ENCODE measurements at regions not wholly inside any gene's neighbourhood (a gene's known extent, or its start where the extent isn't known, plus 50 kb on each side); places are given as distances from the start of the nearest gene placed in this dataset.

DNA sequence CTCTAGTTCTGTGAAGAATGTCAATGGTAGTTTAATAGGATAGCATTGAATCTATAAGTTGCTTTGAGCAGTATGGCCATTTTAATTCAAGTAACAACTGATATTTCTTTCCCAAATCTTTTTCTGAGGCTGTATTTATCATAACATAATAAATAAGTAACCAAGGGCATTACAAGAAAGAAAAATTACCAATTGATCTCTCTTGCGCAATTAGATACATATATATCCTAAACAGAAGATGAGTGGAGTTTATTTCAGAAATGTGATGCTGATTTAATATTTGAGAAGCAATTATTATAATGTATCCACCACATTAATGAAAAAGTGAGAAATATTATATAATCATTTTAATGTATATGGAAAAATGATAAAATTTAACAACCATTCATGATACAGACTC is 802.5 kb upstream of the AGA start:
- H3K4me1 Mint-ChIP-seq = no peaks in the 10 kb centered on the region
- DNase-seq = no peak
- no peak overlapping the region for H3K27ac Mint-ChIP-seq
- H3K36me3 Mint-ChIP-seq = peaks cover 0 to 4% (median 3%) of the 10 kb centered on the region in 3 donors
- H3K4me3 Mint-ChIP-seq = no peak overlapping the region
- peaks cover 2 to 47% (median 24%) of the 10 kb centered on the region in 6 donors for H3K9me3 Mint-ChIP-seq
- peaks cover 0 to 1% (median 0%) of the 10 kb centered on the region in 3 donors for H3K27me3 Mint-ChIP-seq (ENCODE audit: low read depth in 3 of 3)

DNA sequence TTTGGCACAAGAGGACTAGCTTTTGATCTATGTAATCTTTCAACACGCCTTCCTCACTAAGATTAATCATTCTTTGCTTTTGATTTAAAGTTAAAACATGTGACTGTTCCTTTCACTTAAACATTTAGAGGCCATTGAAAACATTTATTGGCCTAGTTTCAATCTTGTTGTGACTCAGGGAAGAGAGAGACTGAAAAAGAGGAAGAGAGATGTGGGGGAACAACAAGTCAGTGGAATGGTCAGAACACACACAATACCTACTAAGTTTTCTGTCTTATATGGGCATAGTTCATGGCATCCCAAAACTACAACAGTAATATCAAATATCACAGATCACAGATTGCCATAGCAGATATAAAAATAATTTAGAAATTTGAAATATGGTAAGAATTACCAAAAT is 812.9 kb upstream of the AGA start:
- no peak for DNase-seq
- Mint-ChIP-seq H3K4me1 (no peaks in the 10 kb centered on the region), H3K9me3 (peaks cover 4 to 38% (median 14%) of the 10 kb centered on the region in 6 donors), H3K27me3 (ENCODE audit: low read depth in 3 of 3) (no peaks in the 10 kb centered on the region), H3K4me3 (no peak overlapping the region), H3K36me3 (no peaks in the 10 kb centered on the region), H3K27ac (no peak overlapping the region)

DNA sequence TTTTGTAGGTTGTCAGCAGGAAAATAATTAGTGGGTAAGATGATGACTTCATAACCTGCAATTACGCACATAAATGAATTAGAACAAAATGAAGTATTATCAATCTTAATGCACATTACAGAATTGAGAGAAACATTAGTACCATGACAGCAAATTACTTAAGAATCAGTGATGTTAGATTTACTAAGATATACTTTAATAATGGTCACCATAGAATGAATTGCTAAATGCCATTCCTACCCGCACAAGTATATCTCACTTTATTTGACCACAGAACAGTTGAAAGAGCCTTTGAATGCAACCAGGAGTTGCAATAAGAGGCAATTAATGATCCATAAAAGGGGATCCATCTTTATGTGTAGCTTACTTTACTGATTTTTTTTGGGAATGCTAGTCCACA is 816.4 kb upstream of the AGA start:
- Mint-ChIP-seq H3K27ac (no peak overlapping the region), H3K4me1 (no peaks in the 10 kb centered on the region), H3K27me3 (ENCODE audit: low read depth in 3 of 3) (peaks cover 0 to 2% (median 0%) of the 10 kb centered on the region in 3 donors), H3K36me3 (no peaks in the 10 kb centered on the region), H3K9me3 (peaks cover 3 to 29% (median 14%) of the 10 kb centered on the region in 6 donors), H3K4me3 (no peak overlapping the region)
- no peak for DNase-seq

DNA sequence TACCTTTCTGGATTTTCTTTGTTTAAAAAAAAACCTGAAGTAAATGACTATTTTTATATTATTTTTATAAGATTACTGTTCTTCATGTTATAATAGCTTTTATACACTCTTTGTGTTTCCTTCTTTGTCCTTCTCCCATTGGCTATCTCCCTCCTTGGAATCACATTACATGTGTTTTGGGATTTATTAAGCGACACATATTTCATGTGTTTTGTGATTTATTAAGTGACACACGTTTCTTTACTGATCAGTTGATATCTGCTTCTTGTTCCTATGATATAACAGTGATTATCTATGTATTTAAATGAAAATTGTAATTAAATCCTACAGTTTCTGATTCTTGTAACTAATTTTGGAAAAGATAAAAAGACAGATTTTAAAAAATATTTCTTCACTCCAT is 817.3 kb upstream of the AGA start:
- Mint-ChIP-seq H3K9me3 (peaks cover 7 to 24% (median 13%) of the 10 kb centered on the region in 6 donors), H3K4me3 (no peak overlapping the region), H3K4me1 (no peaks in the 10 kb centered on the region), H3K36me3 (no peaks in the 10 kb centered on the region), H3K27ac (no peak overlapping the region), H3K27me3 (ENCODE audit: low read depth in 3 of 3) (peaks cover 0 to 2% (median 0%) of the 10 kb centered on the region in 3 donors)
- DNase-seq = no peak

DNA sequence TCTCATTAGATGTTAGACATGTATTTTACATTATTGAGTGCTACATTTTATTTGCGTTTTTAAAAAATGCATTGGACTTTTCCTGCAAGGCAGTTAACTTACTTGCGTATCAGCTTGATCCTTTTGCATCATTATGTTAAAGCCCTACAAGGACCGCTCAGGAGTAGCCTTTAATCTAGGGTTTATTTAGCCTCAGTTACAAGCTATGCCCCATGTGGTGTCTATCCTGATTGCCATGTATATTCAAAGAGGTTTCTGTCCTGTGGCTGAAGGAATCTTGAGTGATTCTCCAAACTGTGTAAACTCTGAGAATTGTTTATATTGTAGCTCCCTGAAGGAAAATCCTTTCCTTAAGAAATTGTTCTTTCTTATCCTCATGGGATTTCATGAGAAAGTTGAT is 821.8 kb upstream of the AGA start:
- Mint-ChIP-seq H3K4me1 (no peaks in the 10 kb centered on the region), H3K4me3 (no peak overlapping the region), H3K27ac (no peak overlapping the region), H3K36me3 (no peaks in the 10 kb centered on the region), H3K27me3 (ENCODE audit: low read depth in 3 of 3) (peaks cover 0 to 2% (median 0%) of the 10 kb centered on the region in 3 donors), H3K9me3 (peaks cover 12 to 40% (median 22%) of the 10 kb centered on the region in 6 donors)
- no peak for DNase-seq

DNA sequence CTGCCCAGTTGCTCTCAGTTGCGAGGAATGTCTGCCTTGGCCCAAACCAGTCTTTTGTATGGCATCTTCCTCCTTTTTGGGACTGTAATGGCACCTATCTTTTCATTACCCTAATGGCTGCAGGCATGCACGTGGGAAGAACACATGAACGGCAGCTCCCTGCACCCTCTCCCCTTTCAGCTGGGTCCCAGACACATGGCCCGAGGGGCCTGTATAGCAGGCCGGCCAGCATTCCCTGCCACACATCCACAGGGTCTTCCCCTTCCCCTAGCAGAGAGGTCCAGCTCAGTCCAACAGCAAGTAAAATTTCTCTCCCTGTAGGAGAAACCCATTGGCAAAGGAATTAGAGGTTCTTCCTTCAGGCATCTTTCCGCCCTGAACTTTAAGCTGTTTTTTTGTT is 829.1 kb upstream of the AGA start:
- peaks cover 0 to 1% (median 1%) of the 10 kb centered on the region in 3 donors for H3K27me3 Mint-ChIP-seq (ENCODE audit: low read depth in 3 of 3)
- H3K4me3 Mint-ChIP-seq = no peak overlapping the region
- H3K4me1 Mint-ChIP-seq = no peaks in the 10 kb centered on the region
- no peak for DNase-seq
- peaks cover 23 to 76% (median 33%) of the 10 kb centered on the region in 6 donors for H3K9me3 Mint-ChIP-seq
- no peak overlapping the region for H3K27ac Mint-ChIP-seq
- no peaks in the 10 kb centered on the region for H3K36me3 Mint-ChIP-seq

DNA sequence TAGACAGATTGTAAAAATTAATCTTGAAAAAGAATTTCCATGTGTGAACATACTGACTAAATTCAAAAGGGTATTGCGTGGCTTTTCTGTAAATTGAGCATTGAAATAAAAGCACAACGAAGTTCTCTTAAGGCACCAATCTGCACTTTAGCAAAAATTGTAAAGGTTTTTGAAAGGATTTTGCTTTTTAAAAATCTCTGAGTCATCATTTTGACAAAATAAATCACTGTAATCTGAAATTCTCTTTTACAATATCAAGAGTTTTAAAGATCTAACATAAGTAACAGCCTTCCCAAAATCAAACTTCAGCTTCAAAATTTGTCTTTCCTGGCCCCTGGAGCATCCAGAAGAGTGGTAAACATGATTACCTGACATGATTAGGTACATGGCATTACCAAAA is 830.9 kb upstream of the AGA start:
- peaks cover 21 to 62% (median 33%) of the 10 kb centered on the region in 6 donors for H3K9me3 Mint-ChIP-seq
- peaks cover 0 to 1% (median 1%) of the 10 kb centered on the region in 3 donors for H3K27me3 Mint-ChIP-seq (ENCODE audit: low read depth in 3 of 3)
- DNase-seq = no peak
- no peak overlapping the region for H3K27ac Mint-ChIP-seq
- no peak overlapping the region for H3K4me3 Mint-ChIP-seq
- H3K4me1 Mint-ChIP-seq = no peaks in the 10 kb centered on the region
- no peaks in the 10 kb centered on the region for H3K36me3 Mint-ChIP-seq

DNA sequence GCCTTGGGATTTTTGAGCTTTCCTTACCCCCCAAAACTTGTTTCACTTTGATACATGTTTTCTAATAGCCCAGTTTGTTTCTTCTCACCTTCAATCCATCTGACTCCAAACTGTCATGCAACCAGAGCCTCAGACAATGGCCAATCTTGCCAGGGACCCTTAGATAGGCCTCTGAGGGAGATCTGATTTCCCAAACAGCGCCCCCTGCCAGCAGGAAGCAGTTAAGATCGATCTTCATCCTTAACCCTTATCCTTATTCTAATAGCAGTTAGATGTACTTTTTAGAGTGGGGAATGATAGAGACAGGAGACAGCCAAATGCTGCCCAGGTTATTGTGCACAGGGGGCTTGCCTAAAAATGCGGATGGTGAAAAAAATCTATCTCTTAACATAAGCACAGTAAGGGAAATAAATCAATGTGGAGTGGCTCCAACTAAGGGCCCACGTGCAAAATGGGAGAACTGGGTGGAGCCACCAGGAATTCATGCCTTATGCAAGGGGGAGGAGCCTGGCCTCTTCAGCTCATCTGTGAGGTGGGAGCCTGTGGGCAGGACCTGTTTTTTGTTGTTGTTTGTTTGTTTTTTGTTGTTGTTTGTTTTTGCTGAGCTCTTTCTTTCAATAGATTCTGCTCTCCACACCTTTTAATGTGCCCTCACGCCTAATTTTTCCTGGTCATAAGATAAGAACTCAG is 833.6 kb upstream of the AGA start:
- Mint-ChIP-seq H3K27me3 (ENCODE audit: low read depth in 3 of 3) (peaks cover 0 to 1% (median 0%) of the 10 kb centered on the region in 3 donors), H3K4me1 (no peaks in the 10 kb centered on the region), H3K36me3 (no peaks in the 10 kb centered on the region), H3K27ac (no peak overlapping the region), H3K9me3 (peaks cover 13 to 57% (median 31%) of the 10 kb centered on the region in 6 donors), H3K4me3 (no peak overlapping the region)
- no peak for DNase-seq

DNA sequence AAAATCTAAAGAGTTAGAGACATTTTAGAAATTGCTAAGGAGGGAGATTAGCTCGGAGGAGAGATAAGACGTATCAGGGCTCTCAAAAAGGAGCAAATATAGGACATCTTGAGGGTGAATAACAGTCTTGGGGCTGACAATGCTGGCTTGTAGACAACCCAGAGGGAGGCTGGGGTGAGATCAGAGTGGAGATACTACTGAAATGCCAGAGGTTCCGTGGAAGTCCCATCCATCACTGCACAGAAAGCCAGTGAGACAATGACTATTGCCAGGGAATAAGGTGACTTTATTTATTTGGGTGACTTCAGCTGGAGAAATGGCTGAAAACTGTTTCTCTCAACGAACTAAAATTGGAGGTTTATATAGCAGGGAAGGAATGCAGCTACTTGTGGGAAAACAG is 838.1 kb upstream of the AGA start:
- Mint-ChIP-seq H3K4me1 (no peaks in the 10 kb centered on the region), H3K27me3 (ENCODE audit: low read depth in 3 of 3) (peaks cover 0 to 1% (median 0%) of the 10 kb centered on the region in 3 donors), H3K36me3 (no peaks in the 10 kb centered on the region), H3K9me3 (peaks cover 12 to 45% (median 26%) of the 10 kb centered on the region in 6 donors), H3K4me3 (no peak overlapping the region), H3K27ac (no peak overlapping the region)
- no peak for DNase-seq

DNA sequence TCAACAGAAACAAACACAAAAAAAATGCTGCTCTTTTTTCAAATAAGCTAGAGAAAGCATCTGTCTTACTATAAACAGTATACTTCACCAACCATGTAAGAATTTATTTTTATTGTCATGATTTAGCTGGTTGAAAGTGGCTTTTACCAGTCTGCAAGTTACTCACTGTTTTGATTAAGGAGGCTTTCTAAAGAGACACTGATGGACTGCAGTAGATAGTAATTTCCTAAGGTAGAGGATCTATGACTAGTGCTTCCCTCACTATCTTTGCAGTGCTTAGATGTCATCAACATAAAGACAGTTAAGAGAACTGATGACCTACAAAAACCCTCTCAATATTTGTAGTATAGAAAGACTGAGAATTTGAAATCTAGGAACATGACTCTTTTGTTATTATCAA is 846.2 kb upstream of the AGA start:
- no peaks in the 10 kb centered on the region for H3K27me3 Mint-ChIP-seq (ENCODE audit: low read depth in 3 of 3)
- no peak overlapping the region for H3K27ac Mint-ChIP-seq
- no peak for DNase-seq
- peaks cover 19 to 59% (median 32%) of the 10 kb centered on the region in 6 donors for H3K9me3 Mint-ChIP-seq
- H3K4me3 Mint-ChIP-seq = no peak overlapping the region
- no peaks in the 10 kb centered on the region for H3K36me3 Mint-ChIP-seq
- no peaks in the 10 kb centered on the region for H3K4me1 Mint-ChIP-seq

DNA sequence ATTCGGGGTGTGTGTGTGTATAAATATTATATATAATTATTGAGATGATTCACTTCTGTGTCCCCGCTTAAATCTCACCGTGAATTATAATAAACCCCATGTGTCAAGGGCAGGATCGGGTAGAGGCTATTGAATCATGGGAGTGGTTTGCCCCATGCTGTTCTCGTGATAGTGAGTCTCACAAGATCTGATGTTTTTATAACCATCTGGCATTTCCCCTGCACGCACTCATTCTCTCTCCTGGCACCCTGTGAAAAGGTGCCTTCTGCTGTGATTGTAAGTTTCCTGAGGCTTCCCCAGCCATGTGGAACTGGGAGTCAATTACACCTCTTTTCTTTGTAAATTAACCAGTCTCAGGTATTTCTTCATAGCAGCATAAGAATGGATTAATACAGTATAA is 851.4 kb upstream of the AGA start:
- no peak for DNase-seq
- Mint-ChIP-seq H3K36me3 (peaks cover 0 to 4% (median 0%) of the 10 kb centered on the region in 3 donors), H3K27me3 (ENCODE audit: low read depth in 3 of 3) (peaks cover 0 to 3% (median 0%) of the 10 kb centered on the region in 3 donors), H3K4me3 (no peak overlapping the region), H3K9me3 (peaks cover 15 to 54% (median 28%) of the 10 kb centered on the region in 6 donors), H3K4me1 (no peaks in the 10 kb centered on the region), H3K27ac (no peak overlapping the region)

DNA sequence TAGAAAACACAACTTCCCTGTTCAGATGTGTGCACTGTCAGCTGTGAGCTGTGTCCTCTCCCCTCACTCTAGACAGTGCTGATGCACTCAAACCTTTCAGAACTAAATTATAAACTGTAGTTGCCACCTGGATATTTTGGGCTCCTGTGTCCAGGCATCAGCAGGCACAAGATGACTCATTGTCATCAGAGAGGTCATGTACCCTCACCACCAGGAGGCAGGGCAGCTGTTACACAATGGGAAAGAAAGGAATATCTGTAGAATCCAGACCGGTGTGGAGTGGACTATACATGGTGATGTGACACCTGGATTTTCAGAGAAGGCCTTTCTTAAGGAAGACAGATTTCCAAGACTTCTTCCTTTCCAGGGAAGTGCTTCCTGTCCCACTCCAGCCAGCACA is 854.4 kb upstream of the AGA start:
- no peak overlapping the region for H3K27ac Mint-ChIP-seq
- no peak overlapping the region for H3K4me3 Mint-ChIP-seq
- H3K4me1 Mint-ChIP-seq = no peaks in the 10 kb centered on the region
- H3K36me3 Mint-ChIP-seq = peaks cover 0 to 4% (median 0%) of the 10 kb centered on the region in 3 donors
- H3K9me3 Mint-ChIP-seq = peaks cover 8 to 45% (median 30%) of the 10 kb centered on the region in 6 donors
- peaks cover 0 to 3% (median 1%) of the 10 kb centered on the region in 3 donors for H3K27me3 Mint-ChIP-seq (ENCODE audit: low read depth in 3 of 3)
- no peak for DNase-seq

DNA sequence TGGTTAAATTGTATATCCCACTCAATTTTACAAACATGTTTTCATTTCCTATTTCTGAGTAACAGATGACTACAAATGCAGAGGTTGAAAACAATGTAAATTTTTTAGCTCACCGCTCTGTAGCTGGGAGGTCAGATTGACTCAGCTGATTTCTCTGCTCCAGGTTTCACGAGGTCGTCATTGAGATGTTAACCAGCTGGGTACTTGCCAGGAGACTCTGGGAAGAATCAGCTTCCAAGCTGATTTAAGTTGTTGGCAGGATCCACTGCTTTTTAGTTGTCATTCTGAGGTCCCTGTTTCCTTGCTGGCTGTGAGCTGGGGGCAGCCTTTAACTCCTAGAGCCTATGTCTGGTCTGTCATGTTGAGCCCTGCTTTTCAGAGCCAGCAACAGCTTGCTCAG is 864.3 kb upstream of the AGA start:
- H3K4me1 Mint-ChIP-seq = no peaks in the 10 kb centered on the region
- no peaks in the 10 kb centered on the region for H3K36me3 Mint-ChIP-seq
- H3K27ac Mint-ChIP-seq = no peak overlapping the region
- no peak overlapping the region for H3K4me3 Mint-ChIP-seq
- peaks cover 0 to 40% (median 18%) of the 10 kb centered on the region in 6 donors for H3K9me3 Mint-ChIP-seq
- no peak for DNase-seq
- H3K27me3 Mint-ChIP-seq (ENCODE audit: low read depth in 3 of 3) = peaks cover 0 to 3% (median 2%) of the 10 kb centered on the region in 3 donors

DNA sequence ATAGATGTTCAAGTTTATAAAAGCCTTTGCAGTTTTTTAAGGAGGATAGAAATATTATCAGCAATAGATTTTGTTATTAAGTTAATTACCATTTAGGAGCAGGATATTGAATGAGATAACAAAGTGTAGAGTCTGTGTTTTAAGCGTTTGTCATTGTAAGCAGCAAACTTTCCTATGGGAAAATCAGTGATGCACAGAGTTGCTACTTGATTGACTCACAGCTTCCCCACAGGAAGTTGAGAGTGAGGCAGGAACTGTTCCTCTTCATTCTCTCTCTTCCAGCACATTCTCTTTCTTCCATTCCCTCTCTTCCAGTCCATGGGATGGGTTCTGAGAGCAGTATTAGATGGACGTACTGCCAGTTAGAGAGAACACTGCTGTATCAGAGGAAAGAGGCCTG is 867.7 kb upstream of the AGA start:
- DNase-seq = no peak
- Mint-ChIP-seq H3K9me3 (peaks cover 0 to 34% (median 15%) of the 10 kb centered on the region in 6 donors), H3K36me3 (no peaks in the 10 kb centered on the region), H3K27me3 (ENCODE audit: low read depth in 3 of 3) (peaks cover 0 to 3% (median 2%) of the 10 kb centered on the region in 3 donors), H3K4me3 (no peak overlapping the region), H3K4me1 (no peaks in the 10 kb centered on the region), H3K27ac (no peak overlapping the region)

DNA sequence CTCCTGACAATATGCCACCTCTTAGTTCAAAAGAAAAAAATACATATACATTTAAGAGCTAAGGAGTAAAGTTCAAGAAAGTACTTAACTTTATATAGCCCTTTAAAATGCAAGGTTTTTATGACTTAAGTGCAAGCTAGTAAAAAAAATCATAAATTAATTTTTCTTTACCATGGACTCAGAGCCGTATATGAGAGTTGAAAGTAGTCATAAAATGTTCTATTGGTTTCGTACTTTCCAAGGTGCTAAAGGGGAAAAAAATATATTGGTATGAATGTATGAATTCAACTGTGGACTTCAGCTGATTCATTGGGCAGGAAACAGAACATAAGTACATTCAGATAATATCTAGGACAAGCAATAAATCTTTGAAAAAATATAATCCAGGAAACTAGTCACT is 869.8 kb upstream of the AGA start:
- Mint-ChIP-seq H3K4me1 (no peaks in the 10 kb centered on the region), H3K9me3 (peaks cover 0 to 26% (median 8%) of the 10 kb centered on the region in 6 donors), H3K27me3 (ENCODE audit: low read depth in 3 of 3) (peaks cover 0 to 3% (median 2%) of the 10 kb centered on the region in 3 donors), H3K36me3 (no peaks in the 10 kb centered on the region), H3K27ac (no peak overlapping the region), H3K4me3 (no peak overlapping the region)
- DNase-seq = no peak

Measured in immature natural killer cell (primary cell).